Upper lobe of left lung (tissue), 4 donors: ENCODE measurements at regions not wholly inside any gene's neighbourhood (a gene's known extent, or its start where the extent isn't known, plus 50 kb on each side); places are given as distances from the start of the nearest gene placed in this dataset.

ENCODE experiments used
- CTCF ChIP-seq, 6 experiments: fragments of 450-650 bp in 4 of 6; fragments of 200-600 bp in 2 of 6; sonication (generic) in 2 of 6; IDR thresholded peaks; one replicate each; pipeline ENCODE4 v1.5.1; 2016 to 2019; ENCODE audit warnings: antibody characterized with exemption in 6 of 6
- EP300 ChIP-seq, 4 donors: sonication (generic); formaldehyde crosslinking; IDR thresholded peaks; one replicate each; pipeline ENCODE4 v1.5.1; 2017; ENCODE audit warnings: antibody characterized with exemption in 4 of 4, control low read depth in 2 of 4
- POLR2AphosphoS5 ChIP-seq, 2 donors: sonication (generic); formaldehyde crosslinking; IDR thresholded peaks; one replicate each; pipeline ENCODE4 v1.5.1; 2017; ENCODE audit warnings: antibody characterized with exemption in 2 of 2

- TF ChIP-seq CTCF (IDR thresholded peaks at IDR 0.05) (peak in 1 of 6 experiments; percentile 14), EP300 (IDR thresholded peaks at IDR 0.05) (no peak), POLR2AphosphoS5 (IDR thresholded peaks at IDR 0.05) (no peak)
Observed at GRCh38 chr20:1777476-1777820, 117.8 kb upstream of the SIRPA start.
